WTC11 (cell line): ENCODE measurements at regions not wholly inside any gene's neighbourhood (a gene's known extent, or its start where the extent isn't known, plus 50 kb on each side); places are given as distances from the start of the nearest gene placed in this dataset.

Source experiments
- ATAC-seq: fragments of 200-7000 bp; cut with Tn5 transposase; 2 replicates; pipeline ENCODE4 v1.10.0; 2021; ENCODE audit warnings: mild to moderate bottlenecking, moderate library complexity
- CTCF ChIA-PET: fragments of 300-600 bp; sonication (Branson Sonifier 250); formaldehyde crosslinking; loops from one replicate; lab custom pipeline; 2021; ENCODE audit warnings: antibody characterized with exemption; lab: Charles Lee
- POLR2A ChIA-PET: fragments of 350-600 bp; sonication (Branson Sonifier 250); formaldehyde crosslinking; loops from one replicate; lab custom pipeline; 2021; ENCODE audit warnings: antibody characterized with exemption; lab: Charles Lee
- DNase-seq: peaks from one replicate; pipeline ENCODE4 v3.0.0; 2021; ENCODE audit warnings: low spot score
- H3K27ac Mint-ChIP-seq: 2 replicates; pipeline ENCODE4 v1.8.0; 2021; ENCODE audit warnings: mixed read lengths
- H3K27me3 Mint-ChIP-seq: 2 replicates; pipeline ENCODE4 v1.8.0; 2021; ENCODE audit warnings: low read depth, mild to moderate bottlenecking, moderate library complexity, mixed read lengths
- H3K36me3 Mint-ChIP-seq: 2 replicates; pipeline ENCODE4 v1.8.0; 2021; ENCODE audit warnings: mixed read lengths
- H3K4me1 Mint-ChIP-seq: 2 replicates; pipeline ENCODE4 v1.8.0; 2022; ENCODE audit warnings: mixed read lengths
- H3K4me3 Mint-ChIP-seq: 2 replicates; pipeline ENCODE4 v1.8.0; 2021; ENCODE audit warnings: mild to moderate bottlenecking, moderate library complexity, mixed read lengths
- H3K9me3 Mint-ChIP-seq: 2 replicates; pipeline ENCODE4 v1.8.0; 2021; ENCODE audit warnings: mixed read lengths
- EMX1 ChIP-seq: fragments of 250-450 bp; sonication (Bioruptor Pico); IDR thresholded peaks from 2 replicates; pipeline ENCODE4 v1.8.0; 2021; ENCODE audit warnings: mild to moderate bottlenecking
- ESRRA ChIP-seq: sonication (generic); formaldehyde crosslinking; IDR thresholded peaks from 2 replicates; pipeline ENCODE4 v1.8.1; 2022; ENCODE audit warnings: mild to moderate bottlenecking, missing genetic modification reagents, borderline replicate concordance
- FOXK1 ChIP-seq: sonication (generic); formaldehyde crosslinking; IDR thresholded peaks from 2 replicates; pipeline ENCODE4 v1.8.0; 2022; ENCODE audit warnings: mild to moderate bottlenecking, moderate library complexity, missing genetic modification reagents
- MYBL2 ChIP-seq: sonication (generic); formaldehyde crosslinking; IDR thresholded peaks from 2 replicates; pipeline ENCODE4 v1.8.1; 2023; ENCODE audit warnings: mild to moderate bottlenecking, moderate library complexity, missing genetic modification reagents
- NR2C2 ChIP-seq: sonication (generic); formaldehyde crosslinking; IDR thresholded peaks from 2 replicates; pipeline ENCODE4 v1.8.0; 2022; ENCODE audit warnings: mild to moderate bottlenecking, missing genetic modification reagents
- ZBTB21 ChIP-seq: sonication (generic); formaldehyde crosslinking; IDR thresholded peaks from 2 replicates; pipeline ENCODE4 v1.8.1; 2023; ENCODE audit warnings: mild to moderate bottlenecking, missing genetic modification reagents, borderline replicate concordance
- ZNF121 ChIP-seq: sonication (generic); formaldehyde crosslinking; IDR thresholded peaks from 2 replicates; pipeline ENCODE4 v1.8.0; 2023; ENCODE audit warnings: missing genetic modification reagents
- ZNF396 ChIP-seq: fragments of 250-450 bp; sonication (Bioruptor Pico); IDR thresholded peaks from 2 replicates; pipeline ENCODE4 v1.8.0; 2021; ENCODE audit warnings: mild to moderate bottlenecking, moderate library complexity, borderline replicate concordance
- TF ChIP-seq, protein P1 (sequence below): fragments of 250-450 bp; sonication (Bioruptor Pico); IDR thresholded peaks from 2 replicates; pipeline ENCODE4 v1.8.0; 2021; ENCODE audit warnings: mild to moderate bottlenecking
- TF ChIP-seq, protein P2 (sequence below): sonication (generic); formaldehyde crosslinking; IDR thresholded peaks from 2 replicates; pipeline ENCODE4 v1.8.0; 2022; ENCODE audit warnings: mild to moderate bottlenecking, missing genetic modification reagents
- TF ChIP-seq, protein P3 (sequence below): fragments of 250-450 bp; sonication (Bioruptor Pico); IDR thresholded peaks from 2 replicates; pipeline ENCODE4 v2.1.2; 2022; ENCODE audit warnings: mild to moderate bottlenecking, moderate library complexity
- TF ChIP-seq, protein P4 (sequence below): sonication (generic); formaldehyde crosslinking; IDR thresholded peaks from 2 replicates; pipeline ENCODE4 v1.8.1; 2023; ENCODE audit warnings: mild to moderate bottlenecking, missing genetic modification reagents
- TF ChIP-seq, protein P5 (sequence below): fragments of 250-450 bp; sonication (Bioruptor Pico); IDR thresholded peaks from 2 replicates; pipeline ENCODE4 v1.9.0; 2021; ENCODE audit warnings: mild to moderate bottlenecking, borderline replicate concordance

DNA sequence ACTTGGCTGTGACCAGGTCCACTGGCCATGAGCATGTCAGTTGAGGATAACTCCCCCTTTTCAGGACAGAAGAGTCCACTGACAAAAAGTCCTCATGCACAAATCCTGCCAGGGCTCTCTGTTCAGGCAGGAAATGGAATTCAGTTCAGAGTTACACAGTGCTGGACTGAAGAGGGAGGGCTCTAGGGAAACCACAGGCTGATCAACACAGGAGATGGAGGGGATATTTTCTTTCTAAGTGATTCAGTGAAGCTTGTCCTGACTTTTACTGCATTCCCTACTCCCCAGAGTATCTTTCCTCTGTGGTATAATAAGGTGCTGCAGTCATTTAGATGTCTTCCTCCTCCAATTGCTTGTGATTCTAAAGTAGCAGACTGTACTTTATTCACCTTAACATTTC, 335.5 kb upstream of the IGFBP7 start:
- H3K4me1 Mint-ChIP-seq: peaks cover 2% of the 10 kb centered on the region; the same call in 1 of the 2 replicates
- DNase-seq: no peak
- no peak for ATAC-seq

DNA sequence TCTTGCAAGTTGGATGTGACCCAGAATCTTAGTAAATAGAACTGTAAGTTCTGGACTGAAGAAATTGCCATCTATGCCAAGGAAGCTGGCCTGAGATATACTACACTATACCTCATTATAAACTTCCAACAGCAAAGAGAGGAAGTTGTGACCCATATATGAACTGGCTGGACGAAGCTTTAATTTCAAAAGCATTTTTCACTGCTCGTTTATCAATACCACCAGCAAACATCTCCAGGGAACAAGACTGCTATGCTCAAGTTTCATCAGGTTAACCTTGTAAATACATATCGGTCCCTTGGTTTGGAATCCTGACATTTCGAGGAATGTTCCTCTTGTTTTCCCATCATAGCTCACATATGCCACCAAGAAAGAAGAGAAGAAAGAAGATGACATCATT, 334.5 kb upstream of the IGFBP7 start:
- no peak for DNase-seq
- Mint-ChIP-seq H3K9me3 (peaks cover 7% of the 10 kb centered on the region), H3K36me3 (peaks cover under 1% of the 10 kb centered on the region; the same call in 1 of the 2 replicates), H3K4me1 (peaks cover 2% of the 10 kb centered on the region; the same call in 1 of the 2 replicates), H3K4me3 (no peak overlapping the region), H3K27me3 (no peaks in the 10 kb centered on the region), H3K27ac (no peak overlapping the region)
- CTCF ChIA-PET: interaction anchor here (1.2 kb wide), 1 partner anchor 616 kb away, joined by 5 read pairs; no protein-coding TSS in a partner anchor
- POLR2A ChIA-PET: interaction anchor here (0.6 kb wide), 1 partner anchor 196 kb away, joined by 6 read pairs; no protein-coding TSS in a partner anchor
- ATAC-seq: no peak
- no peak for TF ChIP-seq EMX1 (CRISPR knock-in tag)
- TF ChIP-seq NR2C2: no peak
- no peak for TF ChIP-seq ZNF121 (CRISPR knock-in tag)
- no peak for TF ChIP-seq MYBL2 (CRISPR knock-in tag)
- no peak for TF ChIP-seq ZBTB21 (CRISPR knock-in tag)
- no peak for TF ChIP-seq FOXK1
- TF ChIP-seq, protein P1, sequence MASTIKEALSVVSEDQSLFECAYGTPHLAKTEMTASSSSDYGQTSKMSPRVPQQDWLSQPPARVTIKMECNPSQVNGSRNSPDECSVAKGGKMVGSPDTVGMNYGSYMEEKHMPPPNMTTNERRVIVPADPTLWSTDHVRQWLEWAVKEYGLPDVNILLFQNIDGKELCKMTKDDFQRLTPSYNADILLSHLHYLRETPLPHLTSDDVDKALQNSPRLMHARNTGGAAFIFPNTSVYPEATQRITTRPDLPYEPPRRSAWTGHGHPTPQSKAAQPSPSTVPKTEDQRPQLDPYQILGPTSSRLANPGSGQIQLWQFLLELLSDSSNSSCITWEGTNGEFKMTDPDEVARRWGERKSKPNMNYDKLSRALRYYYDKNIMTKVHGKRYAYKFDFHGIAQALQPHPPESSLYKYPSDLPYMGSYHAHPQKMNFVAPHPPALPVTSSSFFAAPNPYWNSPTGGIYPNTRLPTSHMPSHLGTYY (CRISPR knock-in tag): no peak
- TF ChIP-seq, protein P2, sequence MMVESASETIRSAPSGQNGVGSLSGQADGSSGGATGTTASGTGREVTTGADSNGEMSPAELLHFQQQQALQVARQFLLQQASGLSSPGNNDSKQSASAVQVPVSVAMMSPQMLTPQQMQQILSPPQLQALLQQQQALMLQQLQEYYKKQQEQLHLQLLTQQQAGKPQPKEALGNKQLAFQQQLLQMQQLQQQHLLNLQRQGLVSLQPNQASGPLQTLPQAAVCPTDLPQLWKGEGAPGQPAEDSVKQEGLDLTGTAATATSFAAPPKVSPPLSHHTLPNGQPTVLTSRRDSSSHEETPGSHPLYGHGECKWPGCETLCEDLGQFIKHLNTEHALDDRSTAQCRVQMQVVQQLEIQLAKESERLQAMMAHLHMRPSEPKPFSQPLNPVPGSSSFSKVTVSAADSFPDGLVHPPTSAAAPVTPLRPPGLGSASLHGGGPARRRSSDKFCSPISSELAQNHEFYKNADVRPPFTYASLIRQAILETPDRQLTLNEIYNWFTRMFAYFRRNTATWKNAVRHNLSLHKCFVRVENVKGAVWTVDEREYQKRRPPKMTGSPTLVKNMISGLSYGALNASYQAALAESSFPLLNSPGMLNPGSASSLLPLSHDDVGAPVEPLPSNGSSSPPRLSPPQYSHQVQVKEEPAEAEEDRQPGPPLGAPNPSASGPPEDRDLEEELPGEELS (CRISPR knock-in tag): no peak

More for the DNA sequence above, 335.5 kb upstream of the IGFBP7 start:
- H3K9me3 Mint-ChIP-seq: peaks cover 15% of the 10 kb centered on the region
- POLR2A ChIA-PET: no interaction called here
- H3K36me3 Mint-ChIP-seq: peaks cover 3% of the 10 kb centered on the region; the same call in 1 of the 2 replicates
- CTCF ChIA-PET: no interaction called here
- TF ChIP-seq, protein P3, sequence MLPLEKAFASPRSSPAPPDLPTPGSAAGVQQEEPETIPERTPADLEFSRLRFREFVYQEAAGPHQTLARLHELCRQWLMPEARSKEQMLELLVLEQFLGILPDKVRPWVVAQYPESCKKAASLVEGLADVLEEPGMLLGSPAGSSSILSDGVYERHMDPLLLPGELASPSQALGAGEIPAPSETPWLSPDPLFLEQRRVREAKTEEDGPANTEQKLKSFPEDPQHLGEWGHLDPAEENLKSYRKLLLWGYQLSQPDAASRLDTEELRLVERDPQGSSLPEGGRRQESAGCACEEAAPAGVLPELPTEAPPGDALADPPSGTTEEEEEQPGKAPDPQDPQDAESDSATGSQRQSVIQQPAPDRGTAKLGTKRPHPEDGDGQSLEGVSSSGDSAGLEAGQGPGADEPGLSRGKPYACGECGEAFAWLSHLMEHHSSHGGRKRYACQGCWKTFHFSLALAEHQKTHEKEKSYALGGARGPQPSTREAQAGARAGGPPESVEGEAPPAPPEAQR (CRISPR knock-in tag): no peak
- TF ChIP-seq, protein P4, sequence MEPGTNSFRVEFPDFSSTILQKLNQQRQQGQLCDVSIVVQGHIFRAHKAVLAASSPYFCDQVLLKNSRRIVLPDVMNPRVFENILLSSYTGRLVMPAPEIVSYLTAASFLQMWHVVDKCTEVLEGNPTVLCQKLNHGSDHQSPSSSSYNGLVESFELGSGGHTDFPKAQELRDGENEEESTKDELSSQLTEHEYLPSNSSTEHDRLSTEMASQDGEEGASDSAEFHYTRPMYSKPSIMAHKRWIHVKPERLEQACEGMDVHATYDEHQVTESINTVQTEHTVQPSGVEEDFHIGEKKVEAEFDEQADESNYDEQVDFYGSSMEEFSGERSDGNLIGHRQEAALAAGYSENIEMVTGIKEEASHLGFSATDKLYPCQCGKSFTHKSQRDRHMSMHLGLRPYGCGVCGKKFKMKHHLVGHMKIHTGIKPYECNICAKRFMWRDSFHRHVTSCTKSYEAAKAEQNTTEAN (CRISPR knock-in tag): no peak
- TF ChIP-seq ZNF396 (CRISPR knock-in tag) (no peak), ESRRA (no peak)
- TF ChIP-seq, protein P5, sequence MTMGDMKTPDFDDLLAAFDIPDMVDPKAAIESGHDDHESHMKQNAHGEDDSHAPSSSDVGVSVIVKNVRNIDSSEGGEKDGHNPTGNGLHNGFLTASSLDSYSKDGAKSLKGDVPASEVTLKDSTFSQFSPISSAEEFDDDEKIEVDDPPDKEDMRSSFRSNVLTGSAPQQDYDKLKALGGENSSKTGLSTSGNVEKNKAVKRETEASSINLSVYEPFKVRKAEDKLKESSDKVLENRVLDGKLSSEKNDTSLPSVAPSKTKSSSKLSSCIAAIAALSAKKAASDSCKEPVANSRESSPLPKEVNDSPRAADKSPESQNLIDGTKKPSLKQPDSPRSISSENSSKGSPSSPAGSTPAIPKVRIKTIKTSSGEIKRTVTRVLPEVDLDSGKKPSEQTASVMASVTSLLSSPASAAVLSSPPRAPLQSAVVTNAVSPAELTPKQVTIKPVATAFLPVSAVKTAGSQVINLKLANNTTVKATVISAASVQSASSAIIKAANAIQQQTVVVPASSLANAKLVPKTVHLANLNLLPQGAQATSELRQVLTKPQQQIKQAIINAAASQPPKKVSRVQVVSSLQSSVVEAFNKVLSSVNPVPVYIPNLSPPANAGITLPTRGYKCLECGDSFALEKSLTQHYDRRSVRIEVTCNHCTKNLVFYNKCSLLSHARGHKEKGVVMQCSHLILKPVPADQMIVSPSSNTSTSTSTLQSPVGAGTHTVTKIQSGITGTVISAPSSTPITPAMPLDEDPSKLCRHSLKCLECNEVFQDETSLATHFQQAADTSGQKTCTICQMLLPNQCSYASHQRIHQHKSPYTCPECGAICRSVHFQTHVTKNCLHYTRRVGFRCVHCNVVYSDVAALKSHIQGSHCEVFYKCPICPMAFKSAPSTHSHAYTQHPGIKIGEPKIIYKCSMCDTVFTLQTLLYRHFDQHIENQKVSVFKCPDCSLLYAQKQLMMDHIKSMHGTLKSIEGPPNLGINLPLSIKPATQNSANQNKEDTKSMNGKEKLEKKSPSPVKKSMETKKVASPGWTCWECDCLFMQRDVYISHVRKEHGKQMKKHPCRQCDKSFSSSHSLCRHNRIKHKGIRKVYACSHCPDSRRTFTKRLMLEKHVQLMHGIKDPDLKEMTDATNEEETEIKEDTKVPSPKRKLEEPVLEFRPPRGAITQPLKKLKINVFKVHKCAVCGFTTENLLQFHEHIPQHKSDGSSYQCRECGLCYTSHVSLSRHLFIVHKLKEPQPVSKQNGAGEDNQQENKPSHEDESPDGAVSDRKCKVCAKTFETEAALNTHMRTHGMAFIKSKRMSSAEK (CRISPR knock-in tag): no peak
- no peaks in the 10 kb centered on the region for H3K27me3 Mint-ChIP-seq
- no peak overlapping the region for H3K27ac Mint-ChIP-seq
- no peak overlapping the region for H3K4me3 Mint-ChIP-seq
